ENCODE measurements at regions not wholly inside any gene's neighbourhood (a gene's known extent, or its start where the extent isn't known, plus 50 kb on each side); places are given as distances from the start of the nearest gene placed in this dataset.

DNA sequence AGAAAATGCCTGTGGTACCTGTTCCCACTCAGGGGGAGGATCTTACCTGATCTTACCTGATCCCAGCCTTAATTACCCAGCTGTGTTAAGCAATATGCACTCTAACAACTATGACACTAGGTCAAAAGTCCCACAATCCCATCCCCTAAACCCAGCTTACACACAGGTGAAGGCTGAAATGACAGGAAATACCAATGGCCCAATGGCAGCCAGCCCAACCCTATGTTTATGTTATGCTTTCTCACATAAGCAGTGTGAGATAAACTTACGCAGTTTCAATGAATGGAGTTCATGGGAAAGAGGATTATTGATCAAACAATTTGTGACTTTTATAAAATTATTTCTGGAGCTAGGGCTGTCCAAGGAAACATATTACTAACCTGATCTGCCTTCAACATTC, 91.9 kb downstream of the GPAM start:
- Histone ChIP-seq H3K56ac (replicated peaks; ENCODE audit: insufficient read length, low read depth, low read length) (no peak overlapping the region), H2BK20ac (ENCODE audit: low read length) (no peak overlapping the region), H3K4me3 (ENCODE audit: extremely low read depth in 1 of 4, insufficient read depth in 2 of 4, low read depth in 3 of 4, low read length in 4 of 4) (no peak overlapping the region), H2BK12ac (ENCODE audit: low read depth, low read length) (no peak overlapping the region), H3K79me1 (ENCODE audit: low read depth, low read length) (no peaks in the 10 kb centered on the region), H3K36me3 (ENCODE audit: control insufficient read depth in 2 of 4, insufficient read depth in 4 of 4, low read length in 3 of 4) (no peaks in the 10 kb centered on the region), H2BK5ac (ENCODE audit: low read depth, low read length) (no peak overlapping the region), H2AK5ac (ENCODE audit: low read depth, low read length) (no peak overlapping the region), H3K9ac (replicated peaks in 1 of 4; ENCODE audit: extremely low read depth in 1 of 4, low read depth in 3 of 4, low read length in 3 of 4) (no peak overlapping the region), H3K27ac (ENCODE audit: low read depth, low read length) (no peak overlapping the region), H4K5ac (ENCODE audit: insufficient read length, low read depth, low read length) (no peak overlapping the region), H4K20me1 (replicated peaks in 1 of 2; ENCODE audit: control insufficient read depth in 1 of 2, insufficient read depth in 2 of 2, low read length in 2 of 2) (no peaks in the 10 kb centered on the region), H3K9me3 (ENCODE audit: insufficient read depth in 2 of 2, low read depth in 1 of 2, low read length in 1 of 2) (no peaks in the 10 kb centered on the region), H3K23ac (ENCODE audit: insufficient read length) (no peak overlapping the region), H2BK120ac (replicated peaks; ENCODE audit: low read depth, low read length) (no peak overlapping the region), H3K14ac (ENCODE audit: insufficient read length) (no peak overlapping the region), H3K79me2 (ENCODE audit: control insufficient read depth in 1 of 2, insufficient read depth in 2 of 2, low read length in 2 of 2) (no peaks in the 10 kb centered on the region), H3K4me2 (ENCODE audit: insufficient read depth in 1 of 2, low read depth in 2 of 2, low read length in 2 of 2) (no peak overlapping the region), H2AFZ (ENCODE audit: low read length) (no peak overlapping the region), H4K8ac (ENCODE audit: extremely low read depth, insufficient read depth, low read length) (no peak overlapping the region), H2BK15ac (ENCODE audit: low read length) (no peak overlapping the region), H3K4me1 (replicated peaks in 1 of 4; ENCODE audit: control insufficient read depth in 3 of 4, insufficient read depth in 4 of 4, low read length in 3 of 4) (no peaks in the 10 kb centered on the region), H4K91ac (replicated peaks; ENCODE audit: insufficient read length, low read length) (no peak overlapping the region), H3K23me2 (ENCODE audit: low read depth, low read length) (no peaks in the 10 kb centered on the region), H3K27me3 (replicated peaks in 1 of 4; ENCODE audit: control insufficient read depth in 3 of 4, extremely low read depth in 1 of 4, insufficient read depth in 3 of 4, low read length in 3 of 4) (no peaks in the 10 kb centered on the region), H3K4ac (replicated peaks; ENCODE audit: insufficient read length, low read depth, low read length) (no peak overlapping the region), H3K18ac (ENCODE audit: extremely low read depth, low read length) (no peak overlapping the region)
- POLR2A ChIA-PET (ENCODE audit: partially characterized antibody), result no interaction called here
- DNase-seq (ENCODE audit: low read depth in 1 of 2, low spot score in 2 of 2) (no peak), FAIRE-seq (no peak)
- CTCF ChIA-PET (ENCODE audit: partially characterized antibody), result interaction anchor here (1.2 to 3.7 kb wide), 2 partner anchors 24 to 45 kb away, joined by 3 to 10 read pairs; no protein-coding TSS in a partner anchor
- WGBS, 2 experiments (ENCODE audit: extremely low coverage in 1 of 2, insufficient coverage in 1 of 2, insufficient read length in 1 of 2, insufficient replicate concordance in 2 of 2, low coverage in 1 of 2, low lambda C conversion rate in 2 of 2, missing lambda C conversion rate in 1 of 2), result 94% methylated on average over 1 of the region's 1 CpG; no CpG with 5 or more reads in 1 of the 2 experiments
- TF ChIP-seq NRF1 (IDR thresholded peaks at IDR 0.05; ENCODE audit: low read depth, low read length), result no peak
- no peak for TF ChIP-seq KDM5A (IDR thresholded peaks at IDR 0.05; ENCODE audit: low read length)
- TF ChIP-seq SAP30 (IDR thresholded peaks at IDR 0.05; ENCODE audit: insufficient read depth, insufficient replicate concordance, low read length), result no peak

Data from H1 (cell line).